ENCODE measurements at regions not wholly inside any gene's neighbourhood (a gene's known extent, or its start where the extent isn't known, plus 50 kb on each side); places are given as distances from the start of the nearest gene placed in this dataset.

DNA sequence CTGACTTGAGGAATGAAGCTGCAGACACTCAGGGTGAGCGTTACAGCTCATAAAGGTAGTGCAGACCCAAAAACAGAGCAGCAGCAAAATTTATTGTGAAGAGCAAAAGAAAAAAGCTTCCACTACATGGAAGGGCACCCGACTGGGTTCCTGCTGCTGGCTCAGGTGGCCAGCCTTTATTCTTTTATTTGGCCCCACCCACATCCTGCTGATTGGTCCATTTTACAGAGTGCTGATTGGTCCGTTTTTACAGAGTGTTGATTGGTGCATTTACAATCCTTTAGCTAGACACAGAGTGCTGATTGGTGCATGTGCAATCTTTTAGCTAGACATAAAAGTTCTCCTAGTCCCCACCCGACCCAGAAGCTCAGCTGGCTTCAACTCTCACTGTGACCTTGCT is 95.3 kb upstream of the STMND1 start:
- CTCF ChIA-PET: interaction anchor here (1.2 to 1.3 kb wide), 2 partner anchors 11 to 41 kb away, joined by 3 read pairs; no protein-coding TSS in a partner anchor
- H3K9ac ChIP-seq: no peak overlapping the region
- H2AFZ ChIP-seq (ENCODE audit: low read depth): no peak overlapping the region
- no peak for TF ChIP-seq JUND (IDR thresholded peaks at IDR 0.05)
- no peak for TF ChIP-seq GABPA (IDR thresholded peaks at IDR 0.05; ENCODE audit: low read depth)
- TF ChIP-seq YY1 (IDR thresholded peaks at IDR 0.05; ENCODE audit: low read depth): no peak
- no peak for TF ChIP-seq EZH2phosphoT487 (IDR thresholded peaks at IDR 0.05; ENCODE audit: borderline replicate concordance, low read depth)
- no peak for TF ChIP-seq FOXM1 (IDR thresholded peaks at IDR 0.05; ENCODE audit: low read depth)
- no peak for TF ChIP-seq REST (IDR thresholded peaks at IDR 0.05; ENCODE audit: low read depth, low read length)
- TF ChIP-seq NFIC (IDR thresholded peaks at IDR 0.05; ENCODE audit: borderline replicate concordance): no peak
- H3K4me2 ChIP-seq: no peak overlapping the region
- no peak for DNase-seq
- H3K27me3 ChIP-seq (ENCODE audit: insufficient read depth): no peaks in the 10 kb centered on the region
- H3K4me1 ChIP-seq (ENCODE audit: control insufficient read depth in 1 of 2, insufficient read depth in 2 of 2, low read depth in 1 of 2, low read length in 1 of 2): no peaks in the 10 kb centered on the region
- no peaks in the 10 kb centered on the region for H3F3A ChIP-seq (replicated peaks; ENCODE audit: insufficient read depth)
- no peaks in the 10 kb centered on the region for H3K36me3 ChIP-seq (replicated peaks in 1 of 2; ENCODE audit: control insufficient read depth in 1 of 2, insufficient read depth in 2 of 2, low read length in 1 of 2)
- no peaks in the 10 kb centered on the region for H3K79me2 ChIP-seq (ENCODE audit: insufficient read depth)
- H4K20me1 ChIP-seq (ENCODE audit: insufficient read depth): no peaks in the 10 kb centered on the region
- peaks cover 6% of the 10 kb centered on the region; the same call in 1 of the 2 replicates for H3K9me3 ChIP-seq
- 56% methylated on average over 4 of the region's 4 CpGs for WGBS (ENCODE audit: low lambda C conversion rate)
- H3K4me3 ChIP-seq (ENCODE audit: low read depth in 2 of 2, low read length in 1 of 2): no peak overlapping the region
- H3K27ac ChIP-seq (ENCODE audit: low read depth in 2 of 2, low read length in 1 of 2): no peak overlapping the region
- POLR2A ChIA-PET: no interaction called here
- no peaks in the 10 kb centered on the region for H3K9me2 ChIP-seq

DNA sequence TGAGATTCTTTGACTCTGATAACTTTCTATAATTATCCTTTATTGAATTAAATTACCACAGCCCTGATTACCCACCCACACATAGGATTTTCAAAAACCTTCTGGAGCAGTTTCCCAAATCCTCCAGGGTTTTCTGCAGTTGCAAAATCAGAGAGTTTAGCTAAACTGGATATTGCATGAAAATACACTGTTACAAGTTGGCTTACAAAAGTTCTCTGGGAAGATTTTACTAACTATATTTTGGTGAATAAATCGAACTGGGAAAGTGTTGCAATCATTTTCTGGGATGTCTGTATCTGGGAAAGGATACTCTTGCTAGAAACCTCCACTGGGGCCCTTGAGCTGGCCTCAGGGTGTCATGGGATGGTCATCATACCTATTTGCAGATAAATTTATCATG is 97.6 kb upstream of the STMND1 start:
- Histone ChIP-seq H2AFZ (ENCODE audit: low read depth) (no peak overlapping the region), H3K9ac (no peak overlapping the region), H3F3A (replicated peaks; ENCODE audit: insufficient read depth) (no peaks in the 10 kb centered on the region), H3K4me2 (no peak overlapping the region), H3K79me2 (ENCODE audit: insufficient read depth) (no peaks in the 10 kb centered on the region), H3K36me3 (replicated peaks in 1 of 2; ENCODE audit: control insufficient read depth in 1 of 2, insufficient read depth in 2 of 2, low read length in 1 of 2) (no peaks in the 10 kb centered on the region), H3K27me3 (ENCODE audit: insufficient read depth) (no peaks in the 10 kb centered on the region), H3K9me3 (peaks cover 6% of the 10 kb centered on the region; the same call in 1 of the 2 replicates), H4K20me1 (ENCODE audit: insufficient read depth) (no peaks in the 10 kb centered on the region), H3K4me1 (ENCODE audit: control insufficient read depth in 1 of 2, insufficient read depth in 2 of 2, low read depth in 1 of 2, low read length in 1 of 2) (peaks cover 0 to 4% of the 10 kb centered on the region in 2 experiments; a peak in 2 of 4 replicates), H3K27ac (ENCODE audit: low read depth in 2 of 2, low read length in 1 of 2) (no peak overlapping the region), H3K4me3 (ENCODE audit: low read depth in 2 of 2, low read length in 1 of 2) (no peak overlapping the region), H3K9me2 (no peaks in the 10 kb centered on the region)
- POLR2A ChIA-PET: no interaction called here
- CTCF ChIA-PET: interaction anchor here (1.3 kb wide), 1 partner anchor 40 kb away, joined by 4 read pairs; no protein-coding TSS in a partner anchor
- no peak for DNase-seq
- WGBS (ENCODE audit: low lambda C conversion rate): 7% methylated on average over 1 of the region's 1 CpG
- TF ChIP-seq FOXM1 (IDR thresholded peaks at IDR 0.05; ENCODE audit: low read depth): no peak
- no peak for TF ChIP-seq NRF1 (IDR thresholded peaks at IDR 0.05; ENCODE audit: low read depth, low read length)
- TF ChIP-seq POLR2AphosphoS5 (IDR thresholded peaks at IDR 0.05; ENCODE audit: low read depth, low read length): no peak
- no peak for TF ChIP-seq FOSL2 (IDR thresholded peaks at IDR 0.05; ENCODE audit: borderline replicate concordance, low read depth)
- no peak for TF ChIP-seq TAF1 (IDR thresholded peaks at IDR 0.05; ENCODE audit: borderline replicate concordance, low read depth, low read length)
- no peak for TF ChIP-seq MAX (IDR thresholded peaks at IDR 0.05; ENCODE audit: low read depth)
- TF ChIP-seq GATA2 (CRISPR knock-in tag; IDR thresholded peaks at IDR 0.05): no peak
- TF ChIP-seq FOXJ3 (CRISPR knock-in tag; IDR thresholded peaks at IDR 0.05): no peak
- no peak for TF ChIP-seq RCOR1 (IDR thresholded peaks at IDR 0.05; ENCODE audit: low read length)
- TF ChIP-seq EZH2phosphoT487 (IDR thresholded peaks at IDR 0.05; ENCODE audit: borderline replicate concordance, low read depth): no peak
- TF ChIP-seq, protein P1, sequence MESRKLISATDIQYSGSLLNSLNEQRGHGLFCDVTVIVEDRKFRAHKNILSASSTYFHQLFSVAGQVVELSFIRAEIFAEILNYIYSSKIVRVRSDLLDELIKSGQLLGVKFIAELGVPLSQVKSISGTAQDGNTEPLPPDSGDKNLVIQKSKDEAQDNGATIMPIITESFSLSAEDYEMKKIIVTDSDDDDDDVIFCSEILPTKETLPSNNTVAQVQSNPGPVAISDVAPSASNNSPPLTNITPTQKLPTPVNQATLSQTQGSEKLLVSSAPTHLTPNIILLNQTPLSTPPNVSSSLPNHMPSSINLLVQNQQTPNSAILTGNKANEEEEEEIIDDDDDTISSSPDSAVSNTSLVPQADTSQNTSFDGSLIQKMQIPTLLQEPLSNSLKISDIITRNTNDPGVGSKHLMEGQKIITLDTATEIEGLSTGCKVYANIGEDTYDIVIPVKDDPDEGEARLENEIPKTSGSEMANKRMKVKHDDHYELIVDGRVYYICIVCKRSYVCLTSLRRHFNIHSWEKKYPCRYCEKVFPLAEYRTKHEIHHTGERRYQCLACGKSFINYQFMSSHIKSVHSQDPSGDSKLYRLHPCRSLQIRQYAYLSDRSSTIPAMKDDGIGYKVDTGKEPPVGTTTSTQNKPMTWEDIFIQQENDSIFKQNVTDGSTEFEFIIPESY (IDR thresholded peaks at IDR 0.05; ENCODE audit: borderline replicate concordance, low read depth): no peak
- no peak for TF ChIP-seq SIN3A (IDR thresholded peaks at IDR 0.05; ENCODE audit: borderline replicate concordance, low read depth, low read length)
- no peak for TF ChIP-seq USF2 (IDR thresholded peaks at IDR 0.05; ENCODE audit: borderline replicate concordance, low read depth, low read length)
- TF ChIP-seq TEAD4 (IDR thresholded peaks at IDR 0.05; ENCODE audit: borderline replicate concordance, insufficient read depth): no peak
- no peak for TF ChIP-seq SMC3 (IDR thresholded peaks at IDR 0.05; ENCODE audit: low read depth, low read length)
- TF ChIP-seq RFX5 (IDR thresholded peaks at IDR 0.05; ENCODE audit: low read length): no peak
- TF ChIP-seq TCF12 (IDR thresholded peaks at IDR 0.05): no peak
- no peak for TF ChIP-seq YY1 (IDR thresholded peaks at IDR 0.05; ENCODE audit: low read depth)
